Fibroblast of lung (primary cell): ENCODE measurements at regions not wholly inside any gene's neighbourhood (a gene's known extent, or its start where the extent isn't known, plus 50 kb on each side); places are given as distances from the start of the nearest gene placed in this dataset.

Source experiments
- EZH2 ChIP-seq: IDR thresholded peaks from 2 replicates; pipeline ENCODE4 v1.5.1; 2012; ENCODE audit warnings: low read length, control low read depth, mild to moderate bottlenecking; ENCODE audit errors: missing control alignments
- TF ChIP-seq, protein P1 (sequence below), 2 donors: IDR thresholded peaks in 1 of 2; conservative IDR thresholded peaks in 1 of 2; 1 replicate in 1 of 2; 2 replicates in 1 of 2; pipeline ENCODE4 v1.5.1; 2011 to 2012; ENCODE audit warnings: low read length in 2 of 2, control low read depth in 1 of 2, inconsistent platforms in 1 of 2, low read depth in 1 of 2, mild to moderate bottlenecking in 1 of 2

DNA sequence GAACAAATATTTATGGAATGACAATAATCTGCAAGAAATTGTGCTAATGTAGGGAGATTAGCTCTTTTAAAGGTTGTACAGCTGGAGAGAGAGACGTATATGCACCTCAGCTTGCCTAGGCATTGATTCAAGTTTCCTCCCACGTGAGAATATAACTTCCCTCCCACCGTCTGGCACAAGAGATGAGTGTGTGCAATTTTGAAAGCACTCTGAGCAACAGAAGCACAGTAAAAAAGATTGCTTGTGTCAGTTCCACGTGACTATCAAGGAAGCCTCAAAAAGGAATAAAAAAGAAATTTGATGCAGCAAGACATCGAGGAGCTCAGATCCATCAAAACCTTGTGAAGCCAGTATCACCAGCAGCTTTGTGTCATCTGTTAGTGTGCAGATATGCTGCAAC, 435.3 kb downstream of the TUSC7 start:
- TF ChIP-seq, protein P1, sequence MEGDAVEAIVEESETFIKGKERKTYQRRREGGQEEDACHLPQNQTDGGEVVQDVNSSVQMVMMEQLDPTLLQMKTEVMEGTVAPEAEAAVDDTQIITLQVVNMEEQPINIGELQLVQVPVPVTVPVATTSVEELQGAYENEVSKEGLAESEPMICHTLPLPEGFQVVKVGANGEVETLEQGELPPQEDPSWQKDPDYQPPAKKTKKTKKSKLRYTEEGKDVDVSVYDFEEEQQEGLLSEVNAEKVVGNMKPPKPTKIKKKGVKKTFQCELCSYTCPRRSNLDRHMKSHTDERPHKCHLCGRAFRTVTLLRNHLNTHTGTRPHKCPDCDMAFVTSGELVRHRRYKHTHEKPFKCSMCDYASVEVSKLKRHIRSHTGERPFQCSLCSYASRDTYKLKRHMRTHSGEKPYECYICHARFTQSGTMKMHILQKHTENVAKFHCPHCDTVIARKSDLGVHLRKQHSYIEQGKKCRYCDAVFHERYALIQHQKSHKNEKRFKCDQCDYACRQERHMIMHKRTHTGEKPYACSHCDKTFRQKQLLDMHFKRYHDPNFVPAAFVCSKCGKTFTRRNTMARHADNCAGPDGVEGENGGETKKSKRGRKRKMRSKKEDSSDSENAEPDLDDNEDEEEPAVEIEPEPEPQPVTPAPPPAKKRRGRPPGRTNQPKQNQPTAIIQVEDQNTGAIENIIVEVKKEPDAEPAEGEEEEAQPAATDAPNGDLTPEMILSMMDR (conservative IDR thresholded peaks at IDR 0.05 in 1 of 2, IDR thresholded peaks at IDR 0.05 in 1 of 2; ENCODE audit: low read depth in 1 of 2, low read length in 2 of 2): no peak
- no peak for TF ChIP-seq EZH2
